ENCODE measurements at regions not wholly inside any gene's neighbourhood (a gene's known extent, or its start where the extent isn't known, plus 50 kb on each side); places are given as distances from the start of the nearest gene placed in this dataset.

DNA sequence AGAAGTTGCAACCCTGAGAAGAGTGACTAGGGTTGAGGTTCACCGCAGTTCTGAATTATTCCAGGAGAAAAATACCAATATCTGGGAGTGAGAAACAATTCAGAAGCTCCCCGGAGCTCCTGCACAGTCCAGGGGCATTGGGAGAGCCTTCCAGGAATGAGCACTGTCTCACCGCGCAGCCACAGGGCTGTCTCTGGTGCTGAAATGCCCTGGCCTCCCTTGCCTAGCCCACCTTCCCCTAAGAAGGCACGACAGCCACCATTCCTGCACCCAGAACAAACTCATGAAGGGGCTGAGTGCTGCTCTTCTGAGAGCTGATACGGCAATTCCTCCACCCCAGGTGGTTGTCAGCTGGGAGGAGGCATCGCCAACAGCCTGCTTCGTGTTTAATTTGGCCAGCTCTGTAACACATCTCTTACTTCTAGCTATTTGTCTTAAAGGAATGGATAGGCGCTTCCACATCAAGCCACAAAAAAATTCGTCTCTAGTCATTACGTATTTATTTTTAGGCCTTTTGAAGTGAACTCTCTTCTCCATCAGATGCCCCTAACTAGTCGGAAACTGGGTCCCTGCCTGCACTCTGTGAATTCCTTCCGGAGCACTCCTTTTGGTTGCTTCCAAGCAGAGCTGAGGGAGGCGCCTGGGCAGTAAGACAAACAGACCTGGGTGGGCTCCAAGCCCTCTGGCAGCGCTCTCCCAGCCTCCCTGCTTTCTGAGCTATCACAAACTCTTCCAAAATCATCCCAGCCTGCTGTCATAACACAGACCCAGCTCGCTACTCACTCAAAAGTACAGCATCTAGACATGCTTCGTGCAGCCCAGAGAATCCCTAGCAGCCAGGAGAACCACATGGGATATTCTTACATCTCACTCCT lies 120.5 kb upstream of the CCDC68 start:
- TF ChIP-seq, protein P1, sequence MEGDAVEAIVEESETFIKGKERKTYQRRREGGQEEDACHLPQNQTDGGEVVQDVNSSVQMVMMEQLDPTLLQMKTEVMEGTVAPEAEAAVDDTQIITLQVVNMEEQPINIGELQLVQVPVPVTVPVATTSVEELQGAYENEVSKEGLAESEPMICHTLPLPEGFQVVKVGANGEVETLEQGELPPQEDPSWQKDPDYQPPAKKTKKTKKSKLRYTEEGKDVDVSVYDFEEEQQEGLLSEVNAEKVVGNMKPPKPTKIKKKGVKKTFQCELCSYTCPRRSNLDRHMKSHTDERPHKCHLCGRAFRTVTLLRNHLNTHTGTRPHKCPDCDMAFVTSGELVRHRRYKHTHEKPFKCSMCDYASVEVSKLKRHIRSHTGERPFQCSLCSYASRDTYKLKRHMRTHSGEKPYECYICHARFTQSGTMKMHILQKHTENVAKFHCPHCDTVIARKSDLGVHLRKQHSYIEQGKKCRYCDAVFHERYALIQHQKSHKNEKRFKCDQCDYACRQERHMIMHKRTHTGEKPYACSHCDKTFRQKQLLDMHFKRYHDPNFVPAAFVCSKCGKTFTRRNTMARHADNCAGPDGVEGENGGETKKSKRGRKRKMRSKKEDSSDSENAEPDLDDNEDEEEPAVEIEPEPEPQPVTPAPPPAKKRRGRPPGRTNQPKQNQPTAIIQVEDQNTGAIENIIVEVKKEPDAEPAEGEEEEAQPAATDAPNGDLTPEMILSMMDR (IDR thresholded peaks at IDR 0.05; ENCODE audit: borderline replicate concordance, insufficient read depth, low read depth, low read length), result no peak
- H3K4me3 ChIP-seq (ENCODE audit: low read depth, low read length), result no peak overlapping the region

DNA sequence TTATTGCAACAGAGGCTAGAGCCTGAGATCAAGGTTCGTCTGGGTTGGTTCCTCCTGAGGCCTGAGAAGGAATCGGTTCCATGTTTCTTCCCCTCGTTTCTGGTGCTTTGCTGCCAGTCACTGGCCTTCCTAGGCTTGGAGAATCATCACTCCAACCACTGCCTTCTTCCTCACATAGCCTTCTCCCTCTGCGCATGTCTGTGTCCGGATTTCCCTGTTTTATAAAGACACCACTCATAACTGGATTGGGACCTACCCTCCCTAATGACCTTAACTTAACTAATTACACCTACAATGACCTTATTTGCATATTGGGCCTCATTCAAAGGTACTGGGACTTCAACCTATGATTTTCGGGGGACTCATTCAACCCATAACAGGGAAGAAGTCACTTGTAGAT lies 119.8 kb upstream of the CCDC68 start:
- TF ChIP-seq, protein P1 (IDR thresholded peaks at IDR 0.05; ENCODE audit: borderline replicate concordance, insufficient read depth, low read depth, low read length), result no peak
- H3K4me3 ChIP-seq (ENCODE audit: low read depth, low read length), result no peak overlapping the region

DNA sequence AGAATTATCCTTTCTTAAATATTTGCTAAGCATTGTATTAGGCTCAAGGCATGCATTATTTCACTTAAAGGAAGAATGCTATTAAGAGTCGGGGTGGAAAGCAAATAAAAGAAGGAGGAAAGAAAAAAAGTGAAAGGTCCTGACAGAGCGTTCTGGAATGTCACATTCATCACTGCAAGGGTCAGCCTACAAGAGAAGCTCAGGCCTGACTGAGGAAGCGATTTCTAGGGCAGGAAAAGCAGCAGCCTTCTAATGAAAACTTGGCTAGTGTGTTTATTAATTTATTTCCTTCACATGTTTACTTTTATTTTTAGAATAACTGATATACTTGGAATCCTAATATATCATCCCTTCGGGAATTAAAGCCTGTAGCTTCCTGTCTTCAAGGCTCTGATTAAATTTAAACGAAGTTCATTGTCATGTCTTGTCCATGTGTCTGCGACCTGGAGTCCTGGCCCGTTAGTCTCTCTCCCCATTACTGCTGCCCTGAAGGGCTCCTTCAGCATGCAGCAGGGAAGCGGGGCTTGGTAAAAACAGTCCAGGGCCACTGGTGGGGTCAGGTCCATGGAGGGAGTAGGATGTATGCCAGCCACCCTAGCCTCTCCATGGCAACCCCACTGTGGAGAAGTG lies 119.2 kb upstream of the CCDC68 start:
- H3K4me3 ChIP-seq (ENCODE audit: low read depth, low read length), result no peak overlapping the region
- TF ChIP-seq, protein P1 (IDR thresholded peaks at IDR 0.05; ENCODE audit: borderline replicate concordance, insufficient read depth, low read depth, low read length), result no peak

DNA sequence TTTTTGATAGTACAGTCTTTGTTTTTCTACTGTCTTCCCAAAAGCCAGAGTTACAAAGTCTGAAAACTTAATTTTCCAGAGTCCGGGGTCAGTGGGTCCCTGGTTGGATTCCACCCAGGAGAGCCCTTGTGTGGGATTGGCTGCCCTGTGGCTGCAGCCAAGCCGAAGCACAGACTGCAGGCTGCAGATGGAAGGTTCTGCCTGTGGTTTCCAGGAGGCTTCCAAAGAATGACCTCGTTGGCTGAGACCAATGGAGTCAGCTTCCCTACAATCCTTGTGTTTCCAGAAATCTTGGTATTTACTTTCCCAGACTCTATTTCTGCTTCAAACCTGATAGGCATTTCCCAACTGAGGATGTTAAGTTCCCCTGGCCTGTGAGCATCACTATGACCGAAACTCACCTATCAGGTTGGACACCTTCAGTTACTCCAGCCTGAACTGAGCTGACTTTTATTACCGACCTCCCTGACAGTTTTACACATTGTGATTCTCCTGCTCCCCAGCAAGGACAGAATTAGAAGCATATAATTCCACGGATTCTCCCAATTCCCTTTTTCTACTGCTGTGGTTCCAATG lies 117.5 kb upstream of the CCDC68 start:
- TF ChIP-seq, protein P1 (IDR thresholded peaks at IDR 0.05; ENCODE audit: borderline replicate concordance, insufficient read depth, low read depth, low read length), result no peak
- no peak overlapping the region for H3K4me3 ChIP-seq (ENCODE audit: low read depth, low read length)

DNA sequence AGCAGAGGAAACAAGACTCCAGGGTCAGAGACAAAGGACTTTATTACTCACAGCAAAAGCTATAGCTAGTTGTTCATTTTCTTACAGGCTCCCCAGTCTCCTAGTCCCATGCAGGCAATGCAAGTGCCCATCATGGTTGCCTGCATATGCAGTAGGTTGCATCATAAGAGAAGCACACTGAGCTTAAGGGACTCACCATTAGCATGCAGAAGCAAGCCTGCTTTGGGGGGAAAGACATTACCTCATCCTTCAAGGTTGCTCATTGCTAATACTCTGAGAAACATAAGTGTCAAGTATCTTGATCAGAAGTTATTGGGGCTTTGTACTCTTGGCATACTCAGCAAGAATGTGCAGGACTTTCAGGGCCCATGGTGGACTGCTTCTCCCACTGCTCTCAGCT lies 114.6 kb upstream of the CCDC68 start:
- H3K4me3 ChIP-seq (ENCODE audit: low read depth, low read length), result no peak overlapping the region
- TF ChIP-seq, protein P1 (IDR thresholded peaks at IDR 0.05; ENCODE audit: borderline replicate concordance, insufficient read depth, low read depth, low read length), result no peak

DNA sequence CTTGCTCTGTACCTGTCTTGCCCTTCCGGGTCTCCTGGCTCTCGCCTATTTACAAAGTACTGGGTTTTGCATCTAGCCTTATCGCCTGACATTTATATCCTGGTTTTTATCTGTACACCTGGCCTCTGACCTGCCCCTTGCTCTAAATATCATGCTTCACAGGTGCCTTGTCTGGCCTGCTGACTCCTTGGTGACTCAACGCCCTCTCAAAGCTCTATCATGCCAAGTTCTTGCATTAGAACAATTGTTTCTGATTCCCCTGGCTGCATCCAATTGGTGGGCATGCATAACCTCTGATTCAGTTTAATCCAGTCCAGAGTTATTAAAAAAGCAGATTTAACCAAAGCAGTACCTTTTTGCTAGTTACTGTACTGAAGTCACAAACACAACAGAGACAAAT lies 113.9 kb upstream of the CCDC68 start:
- TF ChIP-seq, protein P1 (IDR thresholded peaks at IDR 0.05; ENCODE audit: borderline replicate concordance, insufficient read depth, low read depth, low read length), result no peak
- no peak overlapping the region for H3K4me3 ChIP-seq (ENCODE audit: low read depth, low read length)

All from GM12875 (cell line).